Fibroblast of lung (primary cell): ENCODE measurements at regions not wholly inside any gene's neighbourhood (a gene's known extent, or its start where the extent isn't known, plus 50 kb on each side); places are given as distances from the start of the nearest gene placed in this dataset.

Experiments
- DNase-seq, 2 donors: peaks; one replicate each; pipeline versions ENCODE4 v3.0.0 to v3.0.0-alpha.2; 2010; ENCODE audit warnings: low read depth in 2 of 2
- H2AFZ ChIP-seq: 2 replicates; pipeline ENCODE4 v1.5.1; 2012; ENCODE audit warnings: low read length, control low read depth, inconsistent platforms
- H3K27ac ChIP-seq: 2 replicates; pipeline ENCODE4 v1.5.1; 2011; ENCODE audit warnings: low read length, control low read depth; ENCODE audit not compliant: insufficient read depth
- H3K27me3 ChIP-seq: 2 replicates; pipeline ENCODE4 v1.5.1; 2011; ENCODE audit warnings: mild to moderate bottlenecking, low read length; ENCODE audit not compliant: control insufficient read depth, insufficient read depth
- H3K36me3 ChIP-seq: 2 replicates; pipeline ENCODE4 v1.5.1; 2011; ENCODE audit warnings: low read length; ENCODE audit not compliant: control insufficient read depth, insufficient read depth
- H3K4me1 ChIP-seq: 2 replicates; pipeline ENCODE4 v1.5.1; 2011; ENCODE audit warnings: low read length; ENCODE audit not compliant: control insufficient read depth, insufficient read depth; ENCODE audit errors: extremely low read depth
- H3K4me2 ChIP-seq: 2 replicates; pipeline ENCODE4 v1.5.1; 2011; ENCODE audit warnings: low read length, control low read depth; ENCODE audit not compliant: insufficient read depth; ENCODE audit errors: extremely low read depth
- H3K4me3 ChIP-seq, 4 experiments: fragments of 200-600 bp in 1 of 4; sonication (generic) in 1 of 4; replicated peaks in 1 of 4; 2 replicates each; pipeline ENCODE4 v1.5.1; 2011 to 2016; ENCODE audit warnings: low read length in 4 of 4, low read depth in 3 of 4, mild to moderate bottlenecking in 3 of 4, control low read depth in 2 of 4, inconsistent platforms in 1 of 4, mixed read lengths in 1 of 4; ENCODE audit not compliant: insufficient read depth in 1 of 4; ENCODE audit errors: control extremely low read depth in 1 of 4
- H3K79me2 ChIP-seq: 2 replicates; pipeline ENCODE4 v1.5.1; 2012; ENCODE audit warnings: mild to moderate bottlenecking, low read length, inconsistent platforms; ENCODE audit not compliant: control insufficient read depth, insufficient read depth
- H3K9ac ChIP-seq: 2 replicates; pipeline ENCODE4 v1.5.1; 2011; ENCODE audit warnings: mild to moderate bottlenecking, low read length, control low read depth; ENCODE audit not compliant: insufficient read depth
- H3K9me3 ChIP-seq: 2 replicates; pipeline ENCODE4 v1.5.1; 2012; ENCODE audit warnings: low read depth, low read length; ENCODE audit not compliant: control insufficient read depth, insufficient read depth
- H4K20me1 ChIP-seq: 2 replicates; pipeline ENCODE4 v1.5.1; 2011; ENCODE audit warnings: low read length; ENCODE audit not compliant: control insufficient read depth, insufficient read depth; ENCODE audit errors: extremely low read depth
- EZH2 ChIP-seq: IDR thresholded peaks from 2 replicates; pipeline ENCODE4 v1.5.1; 2012; ENCODE audit warnings: low read length, control low read depth, mild to moderate bottlenecking; ENCODE audit errors: missing control alignments
- TF ChIP-seq, protein P1 (sequence below), 2 donors: IDR thresholded peaks in 1 of 2; conservative IDR thresholded peaks in 1 of 2; 1 replicate in 1 of 2; 2 replicates in 1 of 2; pipeline ENCODE4 v1.5.1; 2011 to 2012; ENCODE audit warnings: low read length in 2 of 2, control low read depth in 1 of 2, inconsistent platforms in 1 of 2, low read depth in 1 of 2, mild to moderate bottlenecking in 1 of 2

DNA sequence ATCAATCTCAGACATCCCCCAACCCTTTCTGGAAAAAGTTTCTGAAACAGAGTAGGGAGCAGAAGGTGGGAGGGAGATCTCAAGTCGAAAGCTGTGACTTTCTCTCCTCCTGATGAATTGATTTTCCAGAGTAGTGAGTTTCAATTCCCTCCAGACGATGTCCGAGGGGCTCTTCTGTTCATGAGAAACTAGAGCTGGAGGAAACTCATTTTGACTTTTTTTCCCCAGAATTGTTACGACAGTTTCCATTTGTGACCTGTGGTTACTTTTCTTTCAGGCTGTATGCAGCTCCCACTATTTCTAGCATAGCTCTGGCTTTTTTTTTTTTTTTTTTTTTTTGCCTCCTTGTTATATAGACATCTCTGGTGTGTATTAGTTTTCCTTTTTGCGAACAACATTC, 422.1 kb upstream of the SALL1 start:
- no peak for TF ChIP-seq EZH2
- TF ChIP-seq, protein P1, sequence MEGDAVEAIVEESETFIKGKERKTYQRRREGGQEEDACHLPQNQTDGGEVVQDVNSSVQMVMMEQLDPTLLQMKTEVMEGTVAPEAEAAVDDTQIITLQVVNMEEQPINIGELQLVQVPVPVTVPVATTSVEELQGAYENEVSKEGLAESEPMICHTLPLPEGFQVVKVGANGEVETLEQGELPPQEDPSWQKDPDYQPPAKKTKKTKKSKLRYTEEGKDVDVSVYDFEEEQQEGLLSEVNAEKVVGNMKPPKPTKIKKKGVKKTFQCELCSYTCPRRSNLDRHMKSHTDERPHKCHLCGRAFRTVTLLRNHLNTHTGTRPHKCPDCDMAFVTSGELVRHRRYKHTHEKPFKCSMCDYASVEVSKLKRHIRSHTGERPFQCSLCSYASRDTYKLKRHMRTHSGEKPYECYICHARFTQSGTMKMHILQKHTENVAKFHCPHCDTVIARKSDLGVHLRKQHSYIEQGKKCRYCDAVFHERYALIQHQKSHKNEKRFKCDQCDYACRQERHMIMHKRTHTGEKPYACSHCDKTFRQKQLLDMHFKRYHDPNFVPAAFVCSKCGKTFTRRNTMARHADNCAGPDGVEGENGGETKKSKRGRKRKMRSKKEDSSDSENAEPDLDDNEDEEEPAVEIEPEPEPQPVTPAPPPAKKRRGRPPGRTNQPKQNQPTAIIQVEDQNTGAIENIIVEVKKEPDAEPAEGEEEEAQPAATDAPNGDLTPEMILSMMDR (conservative IDR thresholded peaks at IDR 0.05 in 1 of 2, IDR thresholded peaks at IDR 0.05 in 1 of 2; ENCODE audit: low read depth in 1 of 2, low read length in 2 of 2) = no peak
- H4K20me1 ChIP-seq = no peaks in the 10 kb centered on the region
- no peak for DNase-seq
- no peak overlapping the region for H3K27ac ChIP-seq
- no peaks in the 10 kb centered on the region for H3K79me2 ChIP-seq
- no peak overlapping the region for H3K4me3 ChIP-seq
- H3K27me3 ChIP-seq = no peaks in the 10 kb centered on the region
- no peaks in the 10 kb centered on the region for H3K4me1 ChIP-seq
- H3K9me3 ChIP-seq = no peaks in the 10 kb centered on the region
- no peak overlapping the region for H3K4me2 ChIP-seq
- no peak overlapping the region for H2AFZ ChIP-seq
- no peaks in the 10 kb centered on the region for H3K36me3 ChIP-seq
- H3K9ac ChIP-seq = no peak overlapping the region

DNA sequence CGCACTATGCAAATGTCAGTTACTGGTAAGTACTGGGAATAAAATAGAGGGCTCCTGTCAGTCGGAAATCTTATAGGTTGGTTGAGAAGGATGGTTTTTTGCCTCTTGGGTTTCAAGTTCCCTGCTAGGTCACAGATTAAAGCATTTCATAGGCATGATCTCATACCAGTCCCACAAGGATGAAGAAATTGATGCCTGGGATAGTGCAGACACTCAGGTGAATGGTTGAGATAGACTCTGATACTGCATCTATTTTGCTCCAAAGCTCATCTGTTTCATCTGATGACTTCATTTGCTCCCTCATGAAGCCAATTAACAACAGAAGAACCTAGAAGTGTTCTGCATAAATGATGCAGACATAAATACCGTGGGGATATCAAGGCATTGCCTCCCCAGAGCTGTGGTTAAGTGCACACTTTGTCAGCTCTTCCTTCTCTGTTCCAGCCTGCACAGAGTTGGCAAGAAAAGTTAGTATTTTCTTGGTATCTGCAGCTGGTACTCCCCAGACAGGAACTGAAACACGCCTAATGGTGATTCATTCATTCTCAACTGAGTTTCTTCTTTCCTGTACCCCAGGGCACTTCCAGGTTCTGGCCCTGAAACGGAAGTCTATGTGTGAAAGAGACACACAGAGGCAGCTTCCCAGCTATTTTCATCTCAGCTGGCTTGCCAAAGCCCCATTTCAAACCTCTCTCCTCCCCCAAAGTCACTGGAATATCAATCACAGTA, 418.3 kb upstream of the SALL1 start:
- DNase-seq = peak in 1 of 2 donors; percentile 48
- no peak overlapping the region for H2AFZ ChIP-seq
- TF ChIP-seq EZH2 = no peak
- TF ChIP-seq, protein P1 (conservative IDR thresholded peaks at IDR 0.05 in 1 of 2, IDR thresholded peaks at IDR 0.05 in 1 of 2; ENCODE audit: low read depth in 1 of 2, low read length in 2 of 2) = no peak
- no peaks in the 10 kb centered on the region for H3K27me3 ChIP-seq
- no peak overlapping the region for H3K4me3 ChIP-seq
- no peak overlapping the region for H3K9ac ChIP-seq
- no peaks in the 10 kb centered on the region for H3K9me3 ChIP-seq
- H3K79me2 ChIP-seq = no peaks in the 10 kb centered on the region
- H3K27ac ChIP-seq = no peak overlapping the region
- H3K4me2 ChIP-seq = no peak overlapping the region
- H3K4me1 ChIP-seq = no peaks in the 10 kb centered on the region
- H3K36me3 ChIP-seq = no peaks in the 10 kb centered on the region
- H4K20me1 ChIP-seq = no peaks in the 10 kb centered on the region

GRCh38 chr16:51567911-51568310, 416.8 kb upstream of the SALL1 start:
- Histone ChIP-seq H3K9ac (no peak overlapping the region), H3K79me2 (no peaks in the 10 kb centered on the region), H2AFZ (no peak overlapping the region), H3K36me3 (no peaks in the 10 kb centered on the region), H3K9me3 (no peaks in the 10 kb centered on the region), H3K27ac (no peak overlapping the region), H3K4me3 (no peak overlapping the region), H3K4me1 (no peaks in the 10 kb centered on the region), H3K4me2 (no peak overlapping the region), H3K27me3 (no peaks in the 10 kb centered on the region), H4K20me1 (no peaks in the 10 kb centered on the region)
- TF ChIP-seq, protein P1 (conservative IDR thresholded peaks at IDR 0.05 in 1 of 2, IDR thresholded peaks at IDR 0.05 in 1 of 2; ENCODE audit: low read depth in 1 of 2, low read length in 2 of 2) = no peak
- no peak for TF ChIP-seq EZH2
- no peak for DNase-seq
